ENCODE measurements at regions not wholly inside any gene's neighbourhood (a gene's known extent, or its start where the extent isn't known, plus 50 kb on each side); places are given as distances from the start of the nearest gene placed in this dataset.
A peak's percentile ranks its signal among the peaks of the same experiment; 100 is the strongest.

DNA sequence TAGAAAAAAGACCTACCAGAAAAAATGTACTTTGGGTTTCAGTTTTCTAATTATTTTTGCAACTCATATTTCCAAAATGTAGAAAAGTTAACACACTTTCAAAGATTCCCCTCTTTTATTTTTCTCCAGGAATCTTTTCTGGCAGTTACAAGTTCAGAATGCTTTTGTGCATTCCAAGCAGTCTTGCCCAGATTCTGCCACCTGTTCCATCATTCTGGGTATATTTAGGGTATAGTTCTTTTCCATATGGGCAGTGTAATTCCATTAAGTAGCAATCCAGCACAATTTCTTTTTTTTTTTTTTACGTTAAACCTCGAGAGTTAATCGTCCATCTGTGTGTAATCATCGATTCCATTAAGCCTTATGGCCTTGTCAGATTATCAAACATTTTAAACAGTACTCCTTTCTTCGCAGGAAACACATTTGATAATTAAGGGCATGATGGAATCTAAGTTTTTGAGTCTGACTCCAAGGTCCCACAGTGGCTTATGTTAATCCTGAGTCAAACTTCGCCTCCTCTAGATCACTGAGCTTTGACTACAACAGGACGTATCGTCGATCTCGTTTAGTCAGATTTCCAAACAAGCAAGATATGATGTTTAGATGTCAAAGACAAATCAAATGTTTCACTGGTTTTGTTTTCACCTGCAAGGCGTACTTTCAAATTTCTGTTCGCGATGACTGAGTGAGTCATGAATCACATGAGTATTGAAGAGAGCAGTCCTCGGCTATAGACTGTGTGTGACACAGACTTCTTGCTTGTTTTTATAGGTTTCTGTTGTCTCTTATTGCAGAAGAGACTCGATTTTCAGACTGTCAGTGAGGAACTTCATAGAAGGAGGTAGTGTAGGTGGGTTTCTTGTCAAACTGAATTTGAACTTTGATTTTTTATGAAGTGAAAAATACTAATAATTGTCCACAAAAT is 118.9 kb upstream of the GK2 start:
- in situ Hi-C loops (cut with HindIII; ENCODE audit: low pct_unique_long_range_greater_than_20kb, low sequenced_read_pairs) = no loop called here

DNA sequence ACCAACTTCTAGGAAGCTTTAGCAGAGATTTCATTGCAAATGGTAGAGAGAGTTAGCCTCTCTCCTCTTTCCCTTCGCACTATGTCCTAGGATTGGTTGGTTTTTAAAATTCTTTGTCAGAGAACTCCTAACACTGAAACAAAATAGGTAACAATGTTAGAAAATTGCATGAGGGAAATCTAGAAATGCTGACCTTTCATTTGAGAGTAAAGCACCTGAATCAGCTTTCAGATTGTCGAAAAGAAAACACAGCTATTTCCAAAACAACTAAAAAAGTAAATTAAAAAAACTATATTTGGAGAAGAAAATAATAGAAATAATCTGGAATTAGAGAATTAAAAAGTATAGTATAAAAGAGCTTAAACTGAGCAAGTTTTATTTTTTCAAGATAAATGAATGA is 108.1 kb upstream of the GK2 start:
- in situ Hi-C loops (cut with HindIII; ENCODE audit: low pct_unique_long_range_greater_than_20kb, low sequenced_read_pairs) = no loop called here
- no peak for DNase-seq (ENCODE audit: low read depth)

More for the DNA sequence above, 118.9 kb upstream of the GK2 start:
- DNase-seq (ENCODE audit: low read depth) = peak; percentile 15

DNA sequence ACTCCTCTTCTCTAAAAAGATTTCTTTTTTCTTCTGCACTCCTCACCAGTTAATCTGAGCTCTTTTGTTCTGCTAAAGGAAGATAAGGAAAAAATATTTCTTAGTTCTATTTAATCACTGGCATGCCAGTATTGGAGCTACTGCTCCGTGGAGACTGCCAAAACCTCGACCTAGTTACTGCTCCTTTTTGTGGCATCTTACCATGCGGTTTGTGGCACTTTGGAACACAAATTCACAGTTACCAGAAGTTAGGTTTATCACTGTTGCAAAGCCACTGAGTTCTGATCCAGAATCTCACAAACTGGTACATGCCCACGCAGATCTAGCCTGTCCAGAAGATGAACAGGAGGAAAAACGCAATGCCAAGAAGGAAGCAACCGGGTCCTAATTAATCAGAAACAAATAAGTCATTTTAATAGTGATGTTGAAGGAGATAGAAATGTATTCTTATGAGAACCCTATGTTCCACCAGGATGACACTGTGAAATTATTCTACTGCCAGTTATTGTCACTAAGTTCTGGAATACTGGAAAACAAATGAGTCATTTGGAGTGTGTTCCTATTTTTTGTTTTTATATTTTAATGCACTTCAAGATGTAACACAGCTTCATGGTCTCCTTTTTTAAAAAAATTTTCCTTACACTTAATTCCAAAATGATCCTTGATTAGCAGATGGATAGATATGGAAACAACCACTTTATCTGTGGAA is 106.7 kb upstream of the GK2 start:
- in situ Hi-C loops (cut with HindIII; ENCODE audit: low pct_unique_long_range_greater_than_20kb, low sequenced_read_pairs) = no loop called here
- DNase-seq (ENCODE audit: low read depth) = no peak

DNA sequence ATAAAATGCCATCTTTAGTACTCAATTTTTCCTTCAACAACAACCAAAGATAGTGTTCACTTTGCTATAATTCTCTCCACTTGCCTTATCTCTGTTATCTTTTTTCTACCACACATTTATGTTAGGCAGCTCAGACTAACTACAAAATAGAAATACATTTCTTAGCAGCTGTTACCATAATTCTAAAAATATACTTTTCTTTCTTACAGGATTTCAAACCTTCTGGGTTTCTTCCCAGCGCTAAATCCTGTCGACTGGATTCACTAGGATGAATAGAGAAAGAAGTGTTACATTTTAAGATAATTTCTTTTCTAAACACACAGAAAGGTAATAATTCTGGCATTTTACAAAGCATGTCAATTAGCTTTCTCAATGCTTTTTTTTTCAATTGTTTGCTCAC is 105.5 kb upstream of the GK2 start:
- in situ Hi-C loops (cut with HindIII; ENCODE audit: low pct_unique_long_range_greater_than_20kb, low sequenced_read_pairs) = no loop called here
- no peak for DNase-seq (ENCODE audit: low read depth)

- in situ Hi-C loops (cut with HindIII; ENCODE audit: low pct_unique_long_range_greater_than_20kb, low sequenced_read_pairs) = no loop called here
- no peak for DNase-seq (ENCODE audit: low read depth)
Observed at GRCh38 chr4:79512363-79512762, 104.3 kb upstream of the GK2 start.

GRCh38 chr4:79502081-79502480 is 94.1 kb upstream of the GK2 start:
- in situ Hi-C loops (cut with HindIII; ENCODE audit: low pct_unique_long_range_greater_than_20kb, low sequenced_read_pairs) = no loop called here
- no peak for DNase-seq (ENCODE audit: low read depth)

GRCh38 chr4:79498282-79498681 is 90.3 kb upstream of the GK2 start:
- no peak for DNase-seq (ENCODE audit: low read depth)
- in situ Hi-C loops (cut with HindIII; ENCODE audit: low pct_unique_long_range_greater_than_20kb, low sequenced_read_pairs) = no loop called here

DNA sequence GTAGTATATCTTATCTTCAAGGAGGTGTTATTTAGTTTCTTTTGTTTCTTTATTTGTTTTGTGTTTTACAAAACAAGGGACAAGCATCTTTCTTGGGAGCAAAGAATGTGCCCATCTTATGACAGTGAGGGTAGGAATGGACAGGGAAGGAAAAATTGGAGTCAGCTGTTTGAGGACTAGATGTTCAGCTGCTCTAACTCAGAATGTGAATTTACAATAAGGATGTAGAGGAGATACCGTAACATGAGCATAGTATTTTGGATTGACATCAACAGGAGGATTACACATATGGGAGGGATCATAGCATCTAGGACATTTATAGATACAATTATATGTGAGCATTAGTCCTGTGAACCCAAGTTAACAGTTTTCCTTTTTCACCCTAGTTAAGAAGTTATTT is 89.0 kb upstream of the GK2 start:
- in situ Hi-C loops (cut with HindIII; ENCODE audit: low pct_unique_long_range_greater_than_20kb, low sequenced_read_pairs) = no loop called here
- no peak for DNase-seq (ENCODE audit: low read depth)

DNA sequence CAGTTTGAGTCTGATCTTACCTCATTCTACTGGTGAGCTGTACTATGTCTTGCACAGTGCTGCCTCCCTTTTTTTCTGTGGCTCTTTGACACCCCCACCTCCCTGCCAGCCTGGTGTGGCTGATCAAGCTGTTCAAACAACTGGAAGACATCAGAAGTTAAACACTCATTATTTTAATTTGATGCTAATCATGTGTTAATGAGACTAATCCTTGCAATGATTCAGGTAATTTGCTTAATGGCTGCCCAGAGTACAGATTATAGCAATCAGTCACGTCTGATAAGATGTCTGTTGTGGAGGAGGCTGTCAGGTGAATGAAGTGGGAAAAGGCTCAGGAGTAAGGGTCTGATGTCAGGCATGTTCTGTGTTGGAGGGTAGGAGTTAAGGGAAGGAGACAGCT is 87.4 kb upstream of the GK2 start:
- in situ Hi-C loops (cut with HindIII; ENCODE audit: low pct_unique_long_range_greater_than_20kb, low sequenced_read_pairs) = no loop called here
- no peak for DNase-seq (ENCODE audit: low read depth)

- DNase-seq (ENCODE audit: low read depth) = no peak
- in situ Hi-C loops (cut with HindIII; ENCODE audit: low pct_unique_long_range_greater_than_20kb, low sequenced_read_pairs) = no loop called here
Observed at GRCh38 chr4:79492148-79492547, 84.1 kb upstream of the GK2 start.

- in situ Hi-C loops (cut with HindIII; ENCODE audit: low pct_unique_long_range_greater_than_20kb, low sequenced_read_pairs) = no loop called here
- DNase-seq (ENCODE audit: low read depth) = no peak
Observed at GRCh38 chr4:79489506-79489905, 81.5 kb upstream of the GK2 start.

GRCh38 chr4:79476196-79476595 is 68.2 kb upstream of the GK2 start:
- in situ Hi-C loops (cut with HindIII; ENCODE audit: low pct_unique_long_range_greater_than_20kb, low sequenced_read_pairs) = no loop called here
- DNase-seq (ENCODE audit: low read depth) = no peak

DNA sequence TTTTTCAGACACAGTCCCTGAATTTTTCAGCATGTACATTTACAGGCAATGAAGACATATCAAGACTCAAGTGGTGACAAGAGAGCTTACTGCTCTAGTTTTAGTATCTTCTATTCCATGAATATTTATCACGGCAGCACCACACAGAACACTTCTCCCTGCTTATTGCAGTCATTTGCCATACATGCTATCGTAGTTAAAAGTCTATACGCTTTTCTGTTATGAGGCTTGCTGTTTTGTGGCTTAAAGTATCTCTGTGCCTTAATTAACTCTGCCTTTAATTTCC is 65.4 kb upstream of the GK2 start:
- no peak for DNase-seq (ENCODE audit: low read depth)
- in situ Hi-C loops (cut with HindIII; ENCODE audit: low pct_unique_long_range_greater_than_20kb, low sequenced_read_pairs) = no loop called here

DNA sequence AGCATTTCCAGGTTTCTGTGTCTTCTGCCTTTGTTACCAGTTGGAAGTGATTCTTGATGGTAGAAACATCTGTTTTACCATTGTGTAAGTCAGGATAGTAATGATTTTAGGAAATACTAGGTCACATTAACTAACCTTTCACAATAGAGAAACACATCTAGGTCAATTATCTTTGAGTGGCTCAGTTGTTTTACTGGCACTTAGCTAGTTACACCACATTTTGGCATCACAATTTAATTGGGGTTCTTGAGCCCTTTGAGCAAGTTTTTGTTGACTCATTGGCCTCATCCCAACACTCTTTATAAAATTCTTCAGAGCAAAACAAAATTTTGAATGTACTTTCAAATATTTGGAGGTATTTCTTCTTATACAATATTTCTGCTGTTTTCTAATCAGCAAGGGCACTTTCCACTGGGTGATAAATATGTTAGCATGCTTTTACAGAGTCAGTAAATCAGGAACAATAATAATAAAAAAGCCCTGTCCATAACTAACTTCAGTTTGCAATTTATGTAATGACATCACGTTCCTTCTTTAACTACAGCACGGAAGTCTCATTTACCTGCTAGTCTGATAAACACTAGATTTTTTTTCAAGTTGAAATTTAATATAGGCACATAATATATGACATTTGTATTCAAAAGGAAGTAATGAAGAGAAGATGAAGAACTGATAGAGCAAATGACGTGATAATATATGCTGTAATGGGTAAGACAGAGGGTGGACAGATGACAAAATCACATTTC is 64.8 kb upstream of the GK2 start:
- in situ Hi-C loops (cut with HindIII; ENCODE audit: low pct_unique_long_range_greater_than_20kb, low sequenced_read_pairs) = no loop called here
- DNase-seq (ENCODE audit: low read depth) = no peak

DNA sequence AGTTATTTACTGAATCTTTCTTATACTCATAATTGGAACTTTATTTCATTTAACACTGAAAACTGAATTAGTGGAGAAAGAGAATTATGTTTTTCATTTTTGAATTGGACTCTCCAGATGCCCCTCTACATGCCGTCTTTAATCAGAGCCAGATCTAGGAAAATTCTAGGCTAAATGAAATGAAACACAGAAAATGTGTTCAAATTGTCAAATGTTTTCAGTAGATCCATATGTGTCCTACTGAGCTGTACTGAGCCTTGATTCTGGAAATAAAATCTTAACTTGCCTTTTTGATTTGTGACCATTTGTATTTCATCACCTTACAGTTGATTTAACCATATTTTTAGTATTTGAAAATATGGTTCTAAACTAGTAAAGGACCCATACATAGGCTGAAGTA is 64.0 kb upstream of the GK2 start:
- in situ Hi-C loops (cut with HindIII; ENCODE audit: low pct_unique_long_range_greater_than_20kb, low sequenced_read_pairs) = no loop called here
- no peak for DNase-seq (ENCODE audit: low read depth)

DNA sequence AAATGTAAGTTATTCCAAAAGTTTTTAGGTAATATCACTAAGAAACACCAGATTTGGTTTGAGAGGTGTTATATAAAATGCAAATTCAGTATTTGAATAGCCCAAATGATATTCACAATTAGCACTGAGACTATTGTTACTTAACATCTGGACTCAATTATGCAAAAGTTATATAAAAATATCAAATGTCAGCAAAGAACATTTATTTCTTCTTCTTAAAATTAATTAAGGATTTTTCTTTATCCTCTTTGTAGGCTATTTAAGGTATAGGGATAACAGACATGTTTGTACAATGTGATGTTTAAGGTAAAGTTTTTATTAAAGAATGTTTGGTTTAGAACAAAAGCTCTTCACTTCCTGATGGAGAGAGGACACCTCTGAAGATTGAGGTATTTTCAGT is 63.3 kb upstream of the GK2 start:
- DNase-seq (ENCODE audit: low read depth) = no peak
- in situ Hi-C loops (cut with HindIII; ENCODE audit: low pct_unique_long_range_greater_than_20kb, low sequenced_read_pairs) = no loop called here

GRCh38 chr4:79467246-79467932 is 59.4 kb upstream of the GK2 start:
- no peak for DNase-seq (ENCODE audit: low read depth)

GRCh38 chr4:79466621-79467020 is 58.6 kb upstream of the GK2 start:
- in situ Hi-C loops (cut with HindIII; ENCODE audit: low pct_unique_long_range_greater_than_20kb, low sequenced_read_pairs) = no loop called here
- DNase-seq (ENCODE audit: low read depth) = no peak

More at GRCh38 chr4:79467246-79467932, 59.4 kb upstream of the GK2 start:
- in situ Hi-C loops (cut with HindIII; ENCODE audit: low pct_unique_long_range_greater_than_20kb, low sequenced_read_pairs) = no loop called here

All from Caki2 (cell line).